Panc1 (cell line): ENCODE measurements at regions not wholly inside any gene's neighbourhood (a gene's known extent, or its start where the extent isn't known, plus 50 kb on each side); places are given as distances from the start of the nearest gene placed in this dataset.

Experiments used
- ATAC-seq: fragments of 200-7000 bp; cut with Tn5 transposase; 2 replicates; pipeline ENCODE4 v1.9.1; 2020; ENCODE audit warnings: mild to moderate bottlenecking, moderate library complexity
- BruUV-seq: library from RNA; stranded (reverse); fragments of 400-500 nt; replicated peaks from 2 replicates; lab custom pipeline; 2021; lab: Mats Ljungman, UMichigan
- CTCF ChIA-PET: fragments of 300-600 bp; sonication (Branson Sonifier 250); formaldehyde crosslinking; loops from one replicate; lab custom pipeline; 2022; ENCODE audit warnings: antibody characterized with exemption; lab: Charles Lee
- POLR2A ChIA-PET: fragments of 300-600 bp; sonication (Branson Sonifier 250); formaldehyde crosslinking; loops from one replicate; lab custom pipeline; 2022; ENCODE audit warnings: antibody characterized with exemption; lab: Charles Lee
- DNase-seq: peaks from one replicate; pipeline ENCODE4 v3.0.0-alpha.2; 2010; ENCODE audit warnings: low read depth, low spot score
- H3K27ac ChIP-seq: 2 replicates; pipeline ENCODE4 v1.5.1; 2011; ENCODE audit warnings: mild to moderate bottlenecking, low read length, inconsistent platforms
- H3K27me3 ChIP-seq: fragments of 200-500 bp; sonication (Bioruptor generic); 2 replicates; pipeline ENCODE4 v1.6.0; 2014; ENCODE audit warnings: low read length, inconsistent platforms; ENCODE audit not compliant: control insufficient read depth, insufficient read depth
- H3K36me3 ChIP-seq: fragments of 200-500 bp; sonication (Bioruptor generic); 2 replicates; pipeline ENCODE4 v1.5.1; 2014; ENCODE audit warnings: inconsistent platforms, mild to moderate bottlenecking, low read length, moderate library complexity; ENCODE audit not compliant: control insufficient read depth, insufficient read depth
- H3K4me1 ChIP-seq: 2 replicates; pipeline ENCODE4 v1.5.1; 2011; ENCODE audit warnings: inconsistent platforms, mild to moderate bottlenecking, low read length, moderate library complexity; ENCODE audit not compliant: control insufficient read depth, insufficient read depth
- H3K4me3 ChIP-seq, 2 experiments: 2 replicates each; pipeline ENCODE4 v1.5.1; 2011 to 2012; ENCODE audit warnings: low read depth in 2 of 2, low read length in 2 of 2, mild to moderate bottlenecking in 2 of 2, inconsistent platforms in 1 of 2, moderate library complexity in 1 of 2
- H3K9me3 ChIP-seq: fragments of 200-500 bp; sonication (Bioruptor generic); 2 replicates; pipeline ENCODE4 v1.5.1; 2014; ENCODE audit warnings: low read depth, mild to moderate bottlenecking, inconsistent platforms, low read length, moderate library complexity; ENCODE audit not compliant: control insufficient read depth, insufficient read depth
- CTCF ChIP-seq: fragments of 450-650 bp; IDR thresholded peaks from 2 replicates; pipeline ENCODE4 v1.5.1; 2017; ENCODE audit warnings: mild to moderate bottlenecking
- POLR2AphosphoS5 ChIP-seq: IDR thresholded peaks from 2 replicates; pipeline ENCODE4 v1.6.1; 2012; ENCODE audit warnings: mild to moderate bottlenecking, low read depth, low read length, moderate library complexity
- REST ChIP-seq, 2 experiments: IDR thresholded peaks; 2 replicates each; pipeline ENCODE4 v1.6.1; 2011 to 2012; ENCODE audit warnings: low read depth in 2 of 2, control low read depth in 1 of 2, low read length in 1 of 2, mild to moderate bottlenecking in 1 of 2, moderate library complexity in 1 of 2; ENCODE audit not compliant: insufficient read depth in 1 of 2
- SIN3A ChIP-seq: IDR thresholded peaks from 2 replicates; pipeline ENCODE4 v1.6.1; 2012; ENCODE audit warnings: low read depth, mild to moderate bottlenecking, low read length, moderate library complexity, borderline replicate concordance; ENCODE audit not compliant: insufficient read depth
- TCF7L2 ChIP-seq: IDR thresholded peaks from 2 replicates; pipeline ENCODE4 v1.6.1; 2011; ENCODE audit warnings: mild to moderate bottlenecking, low read depth, low read length, inconsistent platforms
- in situ Hi-C: cut with HindIII; loops from 2 replicates; pipeline ENCODE4 v1.10.0; 2016; ENCODE audit warnings: low sequenced_read_pairs, low pct_unique_long_range_greater_than_20kb
- intact Hi-C: fragments of 100-400 bp; cut with micrococcal nuclease; formaldehyde crosslinking; loops from one replicate; pipeline ENCODE4 v1.10.0; 2022; ENCODE audit not compliant: unreplicated experiment

GRCh38 chr3:145058483-145058882 lies 1086.9 kb downstream of the DIPK2A start:
- intact Hi-C loops (no loop called here), in situ Hi-C loops (no loop called here)
- TF ChIP-seq TCF7L2 (no peak), CTCF (no peak), SIN3A (no peak), REST (IDR thresholded peaks at IDR 0.05; ENCODE audit: insufficient read depth in 1 of 2, low read depth in 2 of 2, low read length in 1 of 2) (no peak), POLR2AphosphoS5 (no peak)
- ChIA-PET CTCF (no interaction called here), POLR2A (no interaction called here)
- ATAC-seq (no peak), DNase-seq (no peak)
- H3K27ac ChIP-seq, result no peak overlapping the region
- BruUV-seq, result no TSS peak
- H3K36me3 ChIP-seq, result no peaks in the 10 kb centered on the region
- no peaks in the 10 kb centered on the region for H3K4me1 ChIP-seq
- H3K9me3 ChIP-seq, result peaks cover 4% of the 10 kb centered on the region; the same call in 1 of the 2 replicates
- H3K4me3 ChIP-seq, result no peak overlapping the region
- no peaks in the 10 kb centered on the region for H3K27me3 ChIP-seq

DNA sequence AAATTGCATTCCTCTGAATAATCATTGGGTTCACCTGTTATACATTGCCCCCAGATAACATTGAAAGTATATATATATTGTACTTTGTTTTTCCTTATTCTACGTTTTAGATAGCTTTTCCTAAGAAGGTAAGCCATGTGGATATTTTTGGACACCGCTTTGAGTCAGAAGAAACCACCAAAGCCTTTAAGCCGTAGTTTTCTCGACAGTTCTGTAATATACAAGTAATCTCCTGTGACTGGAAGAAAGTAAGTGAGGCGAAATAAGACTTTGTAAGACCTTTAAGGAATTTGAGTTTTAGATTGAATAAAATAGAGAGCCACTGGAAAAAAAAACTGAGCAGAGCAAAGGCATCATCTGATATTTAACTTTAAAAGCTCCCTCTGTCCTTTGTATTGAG lies 1092.0 kb downstream of the DIPK2A start:
- H3K27ac ChIP-seq, result no peak overlapping the region
- DNase-seq (no peak), ATAC-seq (no peak)
- TF ChIP-seq CTCF, result no peak
- TF ChIP-seq TCF7L2, result no peak
- no peak for TF ChIP-seq REST (IDR thresholded peaks at IDR 0.05; ENCODE audit: insufficient read depth in 1 of 2, low read depth in 2 of 2, low read length in 1 of 2)
- no peak for TF ChIP-seq SIN3A
- TF ChIP-seq POLR2AphosphoS5, result no peak
- intact Hi-C loops, result no loop called here
- no peaks in the 10 kb centered on the region for H3K27me3 ChIP-seq
- BruUV-seq, result no TSS peak
- in situ Hi-C loops, result no loop called here
- no peaks in the 10 kb centered on the region for H3K4me1 ChIP-seq
- ChIA-PET CTCF (no interaction called here), POLR2A (no interaction called here)
- H3K9me3 ChIP-seq, result peaks cover 7% of the 10 kb centered on the region; the same call in 1 of the 2 replicates
- H3K4me3 ChIP-seq, result no peak overlapping the region
- no peaks in the 10 kb centered on the region for H3K36me3 ChIP-seq
